ENCODE measurements at regions not wholly inside any gene's neighbourhood (a gene's known extent, or its start where the extent isn't known, plus 50 kb on each side); places are given as distances from the start of the nearest gene placed in this dataset.

GRCh38 chr10:128594688-128595087 is 468.5 kb upstream of the MKI67 start:
- TF ChIP-seq CTCF (IDR thresholded peaks at IDR 0.05) = no peak
- no peak for TF ChIP-seq POLR2A (IDR thresholded peaks at IDR 0.05)
